Hematopoietic multipotent progenitor cell treated with erythropoietin and hydrocortisone succinate and interleukin-3 and kit ligand, for 15 days (in vitro differentiated cells): ENCODE measurements at regions not wholly inside any gene's neighbourhood (a gene's known extent, or its start where the extent isn't known, plus 50 kb on each side); places are given as distances from the start of the nearest gene placed in this dataset.
A peak's percentile ranks its signal among the peaks of the same experiment; 100 is the strongest.

Experiments
- DNase-seq: peaks from one replicate; pipeline ENCODE4 v3.0.0-alpha.2; 2015; ENCODE audit warnings: low spot score

- no peak for DNase-seq
Observed at GRCh38 chr20:22652681-22653588, 68.6 kb upstream of the FOXA2 start.

DNA sequence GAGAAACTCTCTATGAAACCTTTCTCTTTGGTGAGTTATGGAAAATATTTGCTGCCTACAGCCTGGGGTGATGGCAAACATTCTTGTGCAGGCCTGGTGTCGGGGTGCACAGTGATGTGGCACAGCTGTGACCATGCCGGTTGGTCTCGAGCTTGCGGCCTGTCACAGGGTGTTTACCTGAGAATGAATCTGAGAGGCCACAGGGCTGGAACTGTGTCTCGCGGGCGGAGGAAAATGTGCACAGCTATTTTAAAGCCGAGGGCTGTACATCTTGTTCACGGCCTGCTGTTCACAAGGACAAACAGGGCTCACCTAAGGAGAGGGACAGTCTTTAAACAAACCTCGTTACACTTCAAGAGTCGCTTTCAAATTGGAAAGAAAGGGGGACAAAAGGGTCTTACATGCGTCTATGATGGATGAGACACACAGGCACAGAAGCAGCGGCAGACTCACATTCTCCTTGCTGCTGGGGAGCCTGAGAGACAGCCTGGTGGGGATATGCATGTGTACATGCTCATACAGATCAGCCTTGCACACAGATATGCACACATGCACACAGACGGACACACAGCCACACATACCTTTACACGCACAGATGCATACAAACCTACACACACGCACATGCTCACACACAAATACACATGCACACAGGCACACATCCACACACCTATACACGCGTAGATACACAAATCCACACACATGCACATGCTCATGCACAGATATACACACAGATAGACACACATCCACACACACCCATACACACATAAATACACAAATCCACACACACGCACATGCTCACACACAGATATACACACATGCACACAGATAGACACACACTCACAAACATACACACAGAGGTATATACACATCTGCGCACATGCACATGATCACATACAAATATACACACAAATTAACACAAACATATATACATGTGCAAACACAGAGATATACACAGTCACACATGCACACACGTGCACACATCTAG, 69.6 kb upstream of the FOXA2 start:
- DNase-seq, result no peak

DNA sequence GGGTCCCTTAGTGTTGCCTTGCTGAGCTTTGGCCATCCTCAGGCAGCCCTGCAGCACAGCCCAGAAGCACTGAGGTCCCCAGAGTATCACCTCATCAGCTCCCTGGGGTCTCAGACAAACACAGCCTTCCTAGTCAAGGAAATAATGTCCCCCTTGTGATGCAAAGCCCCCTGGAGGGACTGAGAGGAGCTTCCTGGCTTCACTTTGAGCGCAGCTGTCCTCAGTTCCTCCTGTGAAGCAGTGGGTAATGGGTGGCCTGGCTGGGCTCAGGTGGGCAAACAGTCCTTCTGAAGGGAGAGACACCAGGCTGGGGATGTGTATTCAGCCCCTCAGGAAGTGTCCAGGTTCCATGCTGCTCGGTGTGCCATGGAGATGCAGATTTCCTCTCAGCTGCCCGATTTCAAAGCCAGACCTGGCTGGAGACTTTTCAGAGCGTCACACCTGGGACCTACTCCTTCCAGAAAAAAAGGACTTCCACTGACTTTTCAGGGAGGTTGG, 79.2 kb upstream of the FOXA2 start:
- DNase-seq, result no peak

- no peak for DNase-seq
Observed at GRCh38 chr20:22667198-22667597, 82.8 kb upstream of the FOXA2 start.

GRCh38 chr20:22672191-22672590, 87.8 kb upstream of the FOXA2 start:
- no peak for DNase-seq

DNA sequence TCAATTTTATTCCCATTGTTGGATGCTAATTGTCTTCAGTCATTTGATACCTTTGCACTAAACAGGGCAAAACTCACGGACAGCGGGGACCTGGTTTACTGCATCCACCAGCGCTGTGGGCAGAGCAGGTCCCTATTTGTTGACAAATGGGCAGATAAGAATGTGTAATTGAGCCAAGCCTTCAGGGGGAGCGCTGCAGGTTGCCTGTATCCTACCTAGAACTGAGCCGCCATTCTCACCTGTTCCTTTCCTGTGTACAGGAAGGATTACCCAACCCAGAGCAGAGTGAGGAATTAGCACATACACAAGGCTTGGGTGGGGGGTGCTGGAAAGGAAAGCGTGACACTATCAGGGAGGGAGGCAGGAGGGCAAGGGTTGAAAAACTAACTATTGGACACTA, 89.1 kb upstream of the FOXA2 start:
- no peak for DNase-seq

DNA sequence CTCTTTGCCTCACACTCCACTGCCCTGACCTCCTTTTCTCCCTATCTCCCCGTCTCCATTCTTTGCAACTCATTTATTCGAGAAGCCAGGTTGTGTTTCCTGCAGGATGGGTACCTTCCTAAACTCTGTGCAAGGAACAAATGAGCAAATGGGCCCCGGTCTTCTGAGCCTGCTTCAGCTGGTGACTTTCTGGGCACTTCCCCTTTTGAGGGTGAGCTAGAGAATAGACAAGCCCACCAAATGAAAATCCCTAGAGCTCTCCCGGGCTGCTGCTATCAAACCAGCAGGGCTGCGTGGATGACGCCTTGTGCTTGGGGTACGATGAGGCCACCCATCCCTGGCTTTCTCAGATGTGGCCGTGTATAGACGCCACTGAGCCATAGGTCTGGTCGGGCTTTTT, 91.0 kb upstream of the FOXA2 start:
- DNase-seq, result no peak

- no peak for DNase-seq
Observed at GRCh38 chr20:22678678-22679077, 94.3 kb upstream of the FOXA2 start.

DNA sequence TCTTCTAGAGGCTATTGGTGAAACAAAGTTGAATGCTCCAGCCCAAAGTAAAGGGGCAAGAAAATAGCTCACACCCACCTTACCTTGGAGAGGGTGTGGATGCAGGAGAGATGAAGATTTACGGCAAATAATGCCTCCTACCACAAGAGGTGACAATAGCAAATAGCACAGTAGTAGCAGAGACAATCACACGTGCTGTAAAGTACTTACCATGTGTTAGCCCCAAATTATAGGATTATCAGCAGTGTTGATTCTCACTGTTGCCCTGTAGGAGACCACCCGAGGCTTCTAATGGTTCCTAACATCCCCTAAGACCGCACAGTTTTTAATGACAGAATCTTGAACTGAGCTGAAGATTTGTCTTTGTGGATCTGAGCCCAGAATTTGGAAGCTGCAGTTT, 94.8 kb upstream of the FOXA2 start:
- no peak for DNase-seq

DNA sequence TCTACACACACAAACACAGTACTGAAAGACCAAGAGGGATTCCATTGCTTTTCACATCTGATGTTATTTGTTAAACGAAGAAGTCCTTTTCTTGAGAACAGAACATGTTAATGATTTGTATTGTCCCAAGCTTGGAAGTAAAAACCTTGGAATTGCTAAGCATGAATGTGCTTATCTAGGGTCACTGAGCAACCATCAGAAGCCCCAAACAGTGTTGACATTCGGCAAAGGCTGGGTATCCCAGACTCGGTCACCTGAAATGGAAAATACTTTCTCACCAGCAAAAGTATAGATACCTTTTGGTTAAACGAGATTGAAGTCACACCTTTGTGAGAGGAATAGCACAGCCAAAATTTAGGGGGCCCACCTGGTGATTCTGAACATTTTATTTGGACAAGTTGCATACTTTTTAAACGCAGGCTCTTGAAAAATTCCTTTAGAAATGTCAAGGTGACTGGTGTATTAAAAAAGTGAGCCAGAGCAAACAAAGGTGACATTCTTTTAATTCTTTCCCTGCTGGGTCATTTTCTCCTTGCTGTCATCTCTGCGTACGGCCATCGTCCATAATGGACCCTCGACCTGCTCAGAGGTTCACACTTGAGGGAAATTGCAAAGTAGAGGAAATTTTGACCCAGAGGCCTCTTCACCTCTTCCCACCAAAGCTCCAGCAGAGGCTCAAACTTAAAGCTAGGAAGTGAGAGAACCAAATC, 95.8 kb upstream of the FOXA2 start:
- DNase-seq, result no peak

DNA sequence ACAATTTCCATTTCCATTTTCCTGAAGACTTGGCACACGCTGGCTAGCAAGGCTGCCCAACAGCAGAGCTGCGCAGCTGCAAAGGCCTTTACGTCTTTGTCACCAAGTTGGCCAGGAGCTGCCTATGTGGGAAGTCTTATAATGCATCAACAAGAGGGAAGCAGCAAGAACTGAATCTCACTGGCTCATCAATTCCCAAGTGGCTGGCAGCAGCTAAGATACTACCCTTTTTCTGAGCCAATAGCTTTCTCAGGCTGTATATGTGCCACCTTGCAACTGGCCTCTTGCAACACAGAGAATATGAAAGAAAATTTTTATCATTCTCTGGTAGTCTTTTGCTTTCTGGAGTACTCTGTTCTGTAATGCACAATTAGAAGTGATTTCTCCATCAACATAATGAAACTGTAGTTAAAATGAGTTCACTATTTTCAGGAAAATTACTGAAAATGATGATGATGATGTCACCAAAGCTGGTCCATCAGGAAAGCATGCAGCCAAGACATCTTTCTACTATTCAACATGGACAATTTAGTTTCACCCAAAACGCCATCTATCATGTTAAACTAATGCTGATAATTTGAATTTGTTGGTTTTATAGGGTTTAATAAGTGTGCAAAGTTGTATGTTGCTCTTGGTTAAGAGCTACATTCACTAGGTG, 97.3 kb upstream of the FOXA2 start:
- DNase-seq, result no peak

GRCh38 chr20:22682381-22682780, 98.0 kb upstream of the FOXA2 start:
- DNase-seq, result no peak

GRCh38 chr20:22684072-22684762, 99.8 kb upstream of the FOXA2 start:
- peak; percentile 21 for DNase-seq

GRCh38 chr20:22684763-22685443, 100.5 kb upstream of the FOXA2 start:
- DNase-seq, result no peak

GRCh38 chr20:22686097-22686496, 101.7 kb upstream of the FOXA2 start:
- DNase-seq, result no peak

GRCh38 chr20:22687676-22688349, 103.4 kb upstream of the FOXA2 start:
- DNase-seq, result no peak

- no peak for DNase-seq
Observed at GRCh38 chr20:22688485-22688884, 104.1 kb upstream of the FOXA2 start.

DNA sequence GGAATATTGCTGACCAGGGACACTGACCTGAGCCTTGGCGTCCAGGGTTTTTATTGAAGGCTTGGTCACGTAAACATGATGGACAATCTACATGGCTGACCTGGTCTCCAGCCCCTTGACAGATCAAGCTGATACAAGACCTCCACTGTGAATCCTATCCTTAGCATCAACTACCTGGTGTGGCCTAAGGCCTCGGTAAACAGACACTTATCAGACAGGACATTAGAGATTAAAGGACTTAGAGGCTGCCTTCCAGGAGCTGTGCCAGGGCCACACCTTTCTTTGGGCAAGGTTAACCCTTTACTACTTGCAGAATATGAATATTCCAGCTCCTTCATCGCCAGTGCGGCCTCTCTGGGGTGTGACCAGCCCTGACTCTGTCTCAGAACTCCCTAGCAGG, 104.9 kb upstream of the FOXA2 start:
- DNase-seq, result no peak

DNA sequence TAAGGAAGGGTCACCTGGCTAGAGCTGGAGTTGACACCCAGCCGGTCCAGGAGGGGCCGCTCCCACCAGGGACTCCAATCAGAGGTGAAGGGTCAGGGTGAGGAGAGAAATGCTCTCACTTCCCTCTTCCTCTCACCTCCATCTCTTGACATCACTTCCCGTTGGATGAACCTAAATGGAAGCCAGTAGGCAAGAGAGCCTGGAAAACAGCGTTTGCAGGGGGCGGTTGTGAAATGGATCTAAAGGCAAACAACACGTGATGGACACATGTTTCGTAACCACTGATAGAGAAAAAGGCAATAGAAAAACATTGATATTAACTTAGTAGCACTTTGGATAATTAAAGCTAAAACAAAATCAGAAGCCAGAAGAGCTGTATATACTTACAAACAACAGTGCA, 105.6 kb upstream of the FOXA2 start:
- no peak for DNase-seq
